ENCODE measurements at regions not wholly inside any gene's neighbourhood (a gene's known extent, or its start where the extent isn't known, plus 50 kb on each side); places are given as distances from the start of the nearest gene placed in this dataset.

DNA sequence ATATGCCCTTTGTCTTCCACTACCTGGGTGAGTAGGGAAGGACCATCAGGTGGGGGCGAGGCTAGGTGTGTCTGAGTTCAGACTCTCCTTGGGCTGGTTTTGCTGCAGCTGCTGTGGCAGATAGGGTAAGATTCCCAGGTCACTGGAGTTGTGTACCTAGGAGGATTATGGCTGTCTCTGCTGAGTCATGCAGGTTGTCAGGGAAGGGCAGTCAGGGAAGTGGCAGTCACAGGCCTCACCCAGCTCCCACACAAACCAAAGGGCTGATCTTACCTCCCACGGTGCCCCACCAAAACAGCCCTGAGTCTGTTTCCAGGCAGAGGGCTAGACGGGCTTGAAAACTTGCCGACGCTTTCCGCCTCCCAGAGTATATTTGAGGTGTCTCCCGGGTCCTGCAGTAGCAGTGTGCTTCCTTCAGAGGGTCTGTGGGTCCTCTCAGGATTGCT is 201.6 kb upstream of the PLXNA2 start:
- TF ChIP-seq POLR2AphosphoS5 (IDR thresholded peaks at IDR 0.05) (no peak), POLR2A (IDR thresholded peaks at IDR 0.05) (no peak)
